ENCODE measurements at regions not wholly inside any gene's neighbourhood (a gene's known extent, or its start where the extent isn't known, plus 50 kb on each side); places are given as distances from the start of the nearest gene placed in this dataset.

GRCh38 chr5:176732306-176732705 lies 78.1 kb upstream of the UNC5A start:
- TF ChIP-seq CTCF (IDR thresholded peaks at IDR 0.05; ENCODE audit: extremely low read depth in 1 of 2, insufficient read depth in 1 of 2, low read depth in 1 of 2, low read length in 2 of 2) (no peak), EZH2 (IDR thresholded peaks at IDR 0.05; ENCODE audit: borderline replicate concordance, low read depth, low read length, severe bottlenecking) (no peak), POLR2A (IDR thresholded peaks at IDR 0.05; ENCODE audit: low read depth, low read length) (no peak), MAX (IDR thresholded peaks at IDR 0.05; ENCODE audit: insufficient read depth, insufficient read length) (no peak)

Data from endothelial cell of umbilical vein (primary cell).